ENCODE measurements at regions not wholly inside any gene's neighbourhood (a gene's known extent, or its start where the extent isn't known, plus 50 kb on each side); places are given as distances from the start of the nearest gene placed in this dataset.
"Not testable (repeated sequence)": the region's sequence is repeated elsewhere in the genome, so short reads cannot be mapped to it uniquely, and the experiment has no call there.

DNA sequence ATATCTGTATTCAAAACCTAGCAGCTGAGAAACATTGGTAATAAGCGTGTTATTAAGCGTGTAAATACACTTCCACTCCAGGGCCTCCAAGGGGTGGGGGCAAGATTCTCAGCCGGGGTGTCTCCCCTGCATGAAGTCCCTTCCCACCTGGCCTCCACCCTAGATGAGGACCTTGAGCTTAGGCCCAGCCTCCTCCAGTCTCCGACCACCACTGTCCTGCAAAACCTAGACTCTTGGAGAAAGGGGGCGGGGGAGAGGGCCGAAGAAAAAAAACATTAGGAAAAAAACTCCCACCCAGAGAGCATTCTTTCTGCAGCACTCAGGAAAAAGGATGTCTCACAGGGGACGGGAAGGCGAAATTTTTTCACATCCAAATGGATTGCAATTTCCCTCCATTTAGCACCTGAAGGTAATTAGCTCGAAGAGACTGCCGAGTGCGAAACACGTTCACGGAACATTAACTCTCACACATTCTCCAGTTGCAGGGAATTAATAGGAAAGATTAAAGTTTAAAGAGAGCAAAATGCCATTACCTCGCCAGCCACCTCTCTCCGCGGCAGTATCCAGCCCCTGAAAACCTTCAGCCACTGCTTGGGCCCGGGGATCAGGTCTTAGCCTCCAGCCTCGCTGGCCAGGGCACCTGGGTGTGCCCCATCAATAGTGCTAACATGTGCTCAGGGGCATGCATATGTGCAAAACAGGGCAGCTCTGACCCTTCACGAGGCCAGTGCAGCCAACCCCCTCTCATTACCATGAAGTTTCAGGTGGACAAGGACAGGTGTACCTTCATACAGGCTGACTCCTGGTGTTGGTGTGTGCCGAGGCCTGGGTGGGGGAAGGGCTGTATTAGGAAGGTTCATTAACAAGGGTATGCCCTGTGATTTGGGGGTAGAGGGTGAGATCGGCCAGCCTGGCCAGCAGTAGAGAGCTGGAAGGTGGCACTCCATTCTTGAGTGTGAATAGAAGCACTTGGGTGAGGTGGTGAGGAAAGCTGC lies 77.2 kb downstream of the HIF1AN start:
- no peak for DNase-seq (ENCODE audit: low spot score)

DNA sequence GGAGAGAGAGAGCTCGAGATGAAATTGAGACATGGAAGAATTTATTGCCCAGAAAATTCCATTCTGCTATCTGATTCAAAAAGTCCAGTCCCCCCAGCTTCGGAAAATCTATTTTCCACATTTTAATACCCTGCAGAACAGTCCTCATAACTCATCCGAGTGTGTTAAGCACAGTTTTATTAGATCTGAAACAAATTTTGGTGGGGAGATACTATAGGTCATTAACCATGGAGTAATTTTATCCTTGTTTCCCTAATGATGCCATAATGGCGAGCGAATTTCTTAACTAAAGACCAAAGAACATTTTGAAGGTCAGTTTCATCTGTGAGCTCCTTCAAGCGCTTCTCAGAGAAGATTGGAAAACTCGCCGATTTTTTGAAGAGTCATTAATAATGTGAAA lies 78.1 kb downstream of the HIF1AN start:
- no peak for DNase-seq (ENCODE audit: low spot score)

DNA sequence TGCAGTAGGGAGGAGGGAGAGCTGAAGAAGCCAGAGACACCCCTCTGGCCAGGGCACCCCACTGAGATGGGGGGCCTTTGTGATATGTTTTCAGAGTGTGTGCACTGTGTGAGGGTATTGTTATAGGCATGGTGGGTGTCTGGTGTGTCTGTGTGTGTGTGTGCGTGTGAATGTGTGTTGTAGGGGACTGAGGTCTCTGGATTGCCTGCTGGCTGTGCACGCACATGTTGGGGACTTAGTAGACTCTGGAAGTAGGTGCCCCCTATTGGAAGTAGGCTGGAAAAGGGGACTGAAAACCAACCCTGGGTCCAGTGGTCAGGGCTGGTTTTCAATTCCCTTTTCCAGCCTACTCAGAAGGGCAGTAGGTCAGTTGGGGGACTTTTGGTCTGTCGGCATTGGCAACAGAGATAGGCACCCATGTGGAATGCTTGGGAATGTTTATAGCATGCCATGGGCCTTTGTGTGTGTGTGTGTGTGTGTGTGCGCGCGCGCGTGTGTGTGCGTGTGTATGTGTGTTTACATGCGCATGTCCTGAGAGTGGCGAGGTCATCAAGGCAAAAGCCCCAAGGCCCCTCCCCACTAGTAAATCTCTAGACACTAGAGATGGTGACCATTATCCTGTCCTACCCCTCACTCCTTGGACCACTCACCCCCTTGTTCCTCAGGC lies 78.8 kb downstream of the HIF1AN start:
- peak; percentile 8 for DNase-seq (ENCODE audit: low spot score)

DNA sequence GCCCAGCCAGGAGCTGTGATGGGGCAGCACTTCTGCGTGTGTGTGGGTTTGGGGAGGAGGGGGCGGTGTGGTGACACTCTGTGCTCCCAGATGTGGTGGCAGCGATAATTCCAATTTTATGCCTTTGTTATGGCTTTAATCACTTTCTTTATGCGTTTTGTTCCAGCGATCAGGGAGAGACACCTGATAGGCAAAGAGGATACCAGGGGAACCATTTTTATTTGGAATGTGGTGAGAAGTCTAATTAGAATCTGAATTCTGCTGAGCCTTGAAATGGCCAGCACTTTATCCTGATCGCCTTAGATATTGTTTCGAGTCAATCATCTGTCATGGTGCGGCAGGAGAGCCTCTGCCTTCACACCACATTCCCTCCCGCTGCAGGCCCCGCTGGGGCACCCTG lies 79.5 kb downstream of the HIF1AN start:
- DNase-seq (ENCODE audit: low spot score): no peak

DNA sequence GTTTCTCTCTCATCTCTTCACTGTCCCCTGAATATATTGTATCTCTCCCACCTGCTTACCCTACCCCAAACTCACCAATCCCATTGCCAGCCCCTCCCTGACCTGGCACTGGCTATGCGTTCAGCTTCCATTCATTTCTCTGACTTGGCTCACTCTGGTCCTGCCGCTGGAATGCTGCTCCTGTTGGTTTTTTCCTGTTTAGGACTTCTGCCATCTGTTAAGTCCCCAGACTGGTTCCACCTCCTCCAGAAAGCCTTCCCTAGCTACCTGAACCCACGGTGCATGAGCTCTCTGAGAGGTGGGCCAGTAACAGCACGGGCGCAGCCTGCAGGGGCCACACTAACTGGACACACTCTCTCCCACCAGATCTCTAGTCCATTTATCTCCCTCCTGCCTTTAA lies 80.2 kb downstream of the HIF1AN start:
- DNase-seq (ENCODE audit: low spot score): no peak

- DNase-seq (ENCODE audit: low spot score): no peak
Observed at GRCh38 chr10:100618091-100618615, 82.4 kb downstream of the HIF1AN start.

DNA sequence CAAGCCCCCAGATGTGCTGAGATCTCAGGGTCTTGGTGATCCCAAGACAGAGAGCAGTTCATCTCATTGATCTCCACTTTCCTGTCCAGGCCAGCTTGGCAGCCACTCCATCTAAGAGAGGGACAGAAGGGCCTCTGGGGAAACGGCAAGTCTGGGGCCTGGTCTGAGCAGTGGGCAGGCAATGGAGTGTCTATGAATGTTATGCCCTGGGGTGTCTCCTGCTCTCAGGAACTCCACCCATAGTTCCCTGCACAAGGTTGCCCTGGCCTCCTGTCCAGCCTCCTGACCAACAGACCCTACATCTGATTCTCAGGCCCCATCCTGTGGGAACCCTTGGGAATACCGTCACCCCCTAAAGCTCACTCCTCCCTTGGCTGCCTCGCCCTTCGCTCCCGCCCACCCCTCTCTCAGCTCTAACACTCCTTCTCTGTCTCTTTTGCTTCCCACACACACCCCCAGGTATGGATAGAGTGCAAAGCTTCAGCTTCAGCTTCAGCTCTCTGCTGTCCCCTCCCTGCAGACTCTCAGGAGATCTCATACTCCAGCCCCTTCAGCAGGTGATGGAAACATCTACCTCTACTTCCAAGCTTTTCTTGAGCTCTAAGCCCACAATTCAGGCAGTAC lies 83.0 kb downstream of the HIF1AN start:
- no peak for DNase-seq (ENCODE audit: low spot score)

GRCh38 chr10:100620087-100620835 lies 84.5 kb downstream of the HIF1AN start:
- DNase-seq (ENCODE audit: low spot score): no peak

- no peak for DNase-seq (ENCODE audit: low spot score)
Observed at GRCh38 chr10:100621360-100622205, 85.8 kb downstream of the HIF1AN start.

GRCh38 chr10:100622946-100623345 lies 87.2 kb downstream of the HIF1AN start:
- no peak for DNase-seq (ENCODE audit: low spot score)

GRCh38 chr10:100623521-100624230 lies 87.9 kb downstream of the HIF1AN start:
- DNase-seq (ENCODE audit: low spot score): no peak

DNA sequence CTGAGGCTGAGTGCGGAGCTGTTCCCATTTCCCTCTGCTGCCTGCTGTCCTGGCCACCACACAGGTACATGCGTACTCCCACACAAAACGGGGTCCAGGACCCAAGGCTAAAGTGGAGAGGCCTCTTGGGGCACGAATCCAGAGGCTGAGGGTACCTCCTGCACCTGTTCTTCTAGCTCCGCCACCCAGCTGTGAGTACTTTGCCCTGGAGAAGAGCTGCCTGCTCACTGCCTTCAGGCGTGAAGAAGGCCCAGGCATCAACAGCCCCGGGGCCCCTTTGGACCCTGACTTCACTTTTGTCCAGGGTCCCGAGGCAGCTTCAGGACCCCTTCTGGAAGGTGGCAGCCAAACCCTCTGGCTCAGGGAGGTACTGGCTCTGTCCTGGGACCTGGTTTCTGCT lies 88.6 kb downstream of the HIF1AN start:
- DNase-seq (ENCODE audit: low spot score): no peak

DNA sequence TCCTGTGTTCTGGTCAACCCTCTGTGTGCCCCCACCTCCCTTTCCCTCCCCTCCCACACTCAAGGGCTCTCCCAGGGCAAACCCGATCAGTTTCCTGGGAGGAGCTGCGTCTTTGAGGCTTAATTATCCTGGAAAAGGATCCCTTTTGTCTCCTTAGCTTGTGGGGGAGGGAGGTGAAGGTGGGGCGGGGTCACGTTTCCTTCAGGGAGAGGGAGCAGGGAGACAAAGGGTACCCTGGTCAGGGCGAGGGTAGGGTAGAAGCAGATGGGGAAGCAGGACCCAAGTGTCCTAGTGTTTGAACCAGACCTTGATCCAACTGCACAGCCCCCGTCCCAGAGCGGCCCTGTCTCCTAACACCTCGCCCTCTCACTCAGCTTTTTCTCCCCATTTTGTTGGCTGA lies 90.1 kb downstream of the HIF1AN start:
- no peak for DNase-seq (ENCODE audit: low spot score)

DNA sequence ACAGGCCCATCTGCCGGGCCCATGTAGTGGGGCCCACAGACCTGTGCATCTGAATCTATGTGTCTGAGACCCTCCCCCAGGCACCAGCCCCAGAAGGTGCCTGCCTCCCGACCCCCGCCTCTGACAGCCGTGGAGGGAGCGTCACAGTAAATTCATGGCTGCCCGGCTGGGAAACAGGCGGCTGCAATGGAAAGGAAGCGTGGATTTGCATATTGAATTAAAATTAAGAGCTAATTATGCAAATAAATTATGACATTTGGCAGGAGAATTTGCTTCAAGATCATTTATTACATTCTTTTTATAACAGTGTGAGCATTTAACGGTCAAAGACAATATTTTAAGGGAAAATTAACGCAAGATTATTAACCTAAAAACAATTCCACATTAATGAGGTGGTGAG lies 92.3 kb downstream of the HIF1AN start:
- no peak for DNase-seq (ENCODE audit: low spot score)

- no peak for DNase-seq (ENCODE audit: low spot score)
Observed at GRCh38 chr10:100631192-100631591, 95.4 kb downstream of the HIF1AN start.

GRCh38 chr10:100632027-100632426 lies 96.3 kb downstream of the HIF1AN start:
- DNase-seq (ENCODE audit: low spot score): no peak

DNA sequence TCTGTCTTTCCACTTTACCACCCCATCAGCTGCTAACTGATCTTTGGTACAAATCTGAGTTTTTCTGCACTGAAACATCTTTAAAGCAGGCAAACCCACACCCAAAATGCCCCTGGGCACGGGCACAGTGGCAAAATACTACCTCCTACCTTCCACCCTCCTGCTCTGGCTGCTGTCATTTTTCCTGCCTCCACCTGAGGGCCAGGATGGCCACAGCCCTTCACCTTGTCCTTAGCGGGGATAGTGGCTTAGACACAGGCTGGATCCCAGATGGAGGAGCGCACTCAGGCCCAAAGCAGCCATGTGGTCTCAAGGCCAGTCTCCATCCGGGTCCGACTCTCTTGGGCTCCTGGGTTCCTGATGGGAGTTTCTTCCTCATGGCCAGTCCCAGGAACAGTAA lies 98.3 kb downstream of the HIF1AN start:
- DNase-seq (ENCODE audit: low spot score): no peak

DNA sequence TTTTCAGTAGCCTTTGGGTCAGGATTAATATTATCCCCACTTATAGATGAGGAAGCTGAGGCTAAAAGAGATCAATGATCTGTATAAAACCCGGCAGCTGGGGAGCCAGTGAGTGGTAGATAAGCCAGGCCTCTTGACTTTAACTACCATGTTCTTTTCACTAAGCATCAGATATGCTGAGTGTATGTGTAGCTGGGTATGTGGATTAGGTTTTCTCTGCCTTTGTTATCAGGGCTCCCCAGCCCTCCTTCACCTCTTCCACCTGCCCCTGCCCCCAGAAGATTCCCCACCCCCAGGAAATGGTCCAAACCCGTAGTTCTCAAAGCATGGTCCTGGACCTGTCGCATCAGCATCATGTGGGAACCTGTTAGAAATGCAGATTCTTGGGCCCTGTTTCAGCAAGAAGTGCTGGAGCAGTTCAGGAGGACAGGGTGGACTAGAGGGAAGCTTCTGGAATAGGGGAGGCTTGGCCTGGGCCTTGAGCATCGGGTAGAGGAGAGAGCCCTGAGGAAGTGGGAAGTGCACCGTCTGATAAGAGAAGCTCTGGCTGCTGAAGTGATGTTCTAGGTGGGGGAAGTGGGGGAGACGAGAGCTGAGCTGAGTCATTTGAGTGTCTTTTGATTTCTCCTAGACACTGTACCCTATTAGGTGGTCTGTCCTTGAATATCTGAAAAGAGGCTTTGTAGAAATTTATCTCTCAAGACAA lies 101.3 kb downstream of the HIF1AN start:
- DNase-seq (ENCODE audit: low spot score): no peak

DNA sequence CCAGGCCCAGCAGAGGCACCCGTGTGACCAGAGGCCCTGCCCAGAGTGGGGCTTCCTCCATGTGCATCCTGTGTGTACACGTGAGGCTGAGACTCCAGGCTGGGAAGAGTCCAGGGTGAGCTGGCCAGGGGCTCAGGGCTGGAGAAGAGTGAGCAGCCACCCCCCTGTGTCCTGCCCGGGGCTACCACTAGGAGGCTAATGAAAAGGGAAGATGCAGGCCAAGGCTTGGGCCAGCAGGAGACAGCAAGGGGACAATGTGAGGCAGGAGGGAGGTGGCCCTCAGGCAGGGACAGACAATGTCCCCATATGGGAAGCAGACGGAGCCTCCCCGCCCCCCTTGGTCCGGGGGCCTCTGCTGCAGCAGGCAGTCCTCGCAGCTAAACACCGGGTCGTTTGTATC lies 102.0 kb downstream of the HIF1AN start:
- peak; percentile 39 for DNase-seq (ENCODE audit: low spot score)

DNA sequence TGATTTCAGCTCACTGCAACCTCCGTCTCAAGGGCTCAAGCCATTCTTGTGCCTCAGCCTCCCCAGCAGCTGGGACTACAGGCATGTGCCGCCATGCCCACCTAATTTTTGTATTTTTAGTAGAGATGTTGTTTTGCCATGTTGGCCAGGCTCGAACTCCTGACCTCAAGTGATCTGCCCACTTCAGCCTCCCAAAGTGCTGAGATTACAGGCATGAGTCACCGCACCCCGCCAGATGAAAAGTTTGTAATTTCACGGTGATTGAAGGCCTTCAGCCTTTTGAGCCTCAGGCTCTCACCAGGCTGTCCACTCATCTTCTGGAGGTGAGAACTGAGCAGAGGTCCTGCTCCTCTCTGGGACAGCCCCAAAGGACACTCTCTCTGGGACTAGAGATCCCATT lies 103.2 kb downstream of the HIF1AN start:
- not testable (repeated sequence) for DNase-seq (ENCODE audit: low spot score)
